ENCODE measurements at regions not wholly inside any gene's neighbourhood (a gene's known extent, or its start where the extent isn't known, plus 50 kb on each side); places are given as distances from the start of the nearest gene placed in this dataset.
A peak's percentile ranks its signal among the peaks of the same experiment; 100 is the strongest.
"Not testable (repeated sequence)": the region's sequence is repeated elsewhere in the genome, so short reads cannot be mapped to it uniquely, and the experiment has no call there.

GRCh38 chr6:71007298-71007697 is 50.4 kb upstream of the B3GAT2 start:
- not testable (repeated sequence) for DNase-seq (ENCODE audit: low read depth)

GRCh38 chr6:71011871-71012371 is 55.1 kb upstream of the B3GAT2 start:
- no peak for DNase-seq (ENCODE audit: low read depth)

GRCh38 chr6:71012866-71013469 is 56.1 kb upstream of the B3GAT2 start:
- DNase-seq (ENCODE audit: low read depth): peak; percentile 5

- no peak for DNase-seq (ENCODE audit: low read depth)
Measured at GRCh38 chr6:71015392-71015791, 58.5 kb upstream of the B3GAT2 start.

- DNase-seq (ENCODE audit: low read depth): no peak
Measured at GRCh38 chr6:71028236-71028876, 71.5 kb upstream of the B3GAT2 start.

- DNase-seq (ENCODE audit: low read depth): no peak
Measured at GRCh38 chr6:71028877-71029252, 72.0 kb upstream of the B3GAT2 start.

GRCh38 chr6:71029555-71029954 is 72.7 kb upstream of the B3GAT2 start:
- DNase-seq (ENCODE audit: low read depth): no peak

- no peak for DNase-seq (ENCODE audit: low read depth)
Measured at GRCh38 chr6:71031912-71032311, 75.1 kb upstream of the B3GAT2 start.

- DNase-seq (ENCODE audit: low read depth): no peak
Measured at GRCh38 chr6:71033171-71033570, 76.3 kb upstream of the B3GAT2 start.

GRCh38 chr6:71033890-71034289 is 77.0 kb upstream of the B3GAT2 start:
- DNase-seq (ENCODE audit: low read depth): no peak

GRCh38 chr6:71034563-71035345 is 77.9 kb upstream of the B3GAT2 start:
- DNase-seq (ENCODE audit: low read depth): no peak

GRCh38 chr6:71035871-71036270 is 79.0 kb upstream of the B3GAT2 start:
- DNase-seq (ENCODE audit: low read depth): no peak

- no peak for DNase-seq (ENCODE audit: low read depth)
Measured at GRCh38 chr6:71038711-71039344, 82.0 kb upstream of the B3GAT2 start.

GRCh38 chr6:71040043-71040442 is 83.2 kb upstream of the B3GAT2 start:
- DNase-seq (ENCODE audit: low read depth): no peak

- no peak for DNase-seq (ENCODE audit: low read depth)
Measured at GRCh38 chr6:71040841-71041240, 84.0 kb upstream of the B3GAT2 start.

GRCh38 chr6:71043902-71044301 is 87.0 kb upstream of the B3GAT2 start:
- no peak for DNase-seq (ENCODE audit: low read depth)

- DNase-seq (ENCODE audit: low read depth): no peak
Measured at GRCh38 chr6:71044753-71045152, 87.9 kb upstream of the B3GAT2 start.

- no peak for DNase-seq (ENCODE audit: low read depth)
Measured at GRCh38 chr6:71045296-71045695, 88.4 kb upstream of the B3GAT2 start.

- DNase-seq (ENCODE audit: low read depth): no peak
Measured at GRCh38 chr6:71047417-71047816, 90.6 kb upstream of the B3GAT2 start.

GRCh38 chr6:71048320-71049164 is 91.7 kb upstream of the B3GAT2 start:
- DNase-seq (ENCODE audit: low read depth): no peak

GRCh38 chr6:71049198-71049770 is 92.4 kb upstream of the B3GAT2 start:
- no peak for DNase-seq (ENCODE audit: low read depth)
